Breast epithelium (tissue), 4 donors: ENCODE measurements at regions not wholly inside any gene's neighbourhood (a gene's known extent, or its start where the extent isn't known, plus 50 kb on each side); places are given as distances from the start of the nearest gene placed in this dataset.

Source experiments
- DNase-seq, 2 donors: peaks; one replicate each; pipeline ENCODE4 v3.0.0-alpha.2; 2019; ENCODE audit warnings: low spot score in 2 of 2
- H3K27ac ChIP-seq, 2 donors: fragments of 200-600 bp; sonication (generic) in 1 of 2; one replicate each; pipeline ENCODE4 v1.5.1; 2016 to 2019; ENCODE audit warnings: mild to moderate bottlenecking in 1 of 2
- H3K27me3 ChIP-seq, 2 donors: fragments of 200-600 bp; sonication (generic) in 1 of 2; one replicate each; pipeline versions ENCODE4 v1.5.1 to v1.6.0; 2017 to 2019; ENCODE audit warnings: control low read depth in 1 of 2, mild to moderate bottlenecking in 1 of 2
- H3K36me3 ChIP-seq: fragments of 200-600 bp; one replicate; pipeline ENCODE4 v1.5.1; 2019
- H3K4me1 ChIP-seq, 2 donors: fragments of 200-600 bp; sonication (generic); one replicate each; pipeline ENCODE4 v1.5.1; 2016 to 2019; ENCODE audit warnings: control low read depth in 1 of 2
- H3K4me3 ChIP-seq, 3 donors: fragments of 200-600 bp; sonication (generic); 1 replicate in 2 of 3; 2 replicates in 1 of 3; pipeline ENCODE4 v1.5.1; 2016 to 2019; ENCODE audit warnings: mild to moderate bottlenecking in 3 of 3, moderate library complexity in 2 of 3
- H3K9me3 ChIP-seq, 2 donors: fragments of 200-600 bp; sonication (generic) in 1 of 2; one replicate each; pipeline ENCODE4 v1.5.1; 2016 to 2019; ENCODE audit warnings: control low read depth in 1 of 2
- CTCF ChIP-seq, 3 donors: fragments of 450-650 bp; IDR thresholded peaks; one replicate each; pipeline ENCODE4 v1.5.1; 2016 to 2017; ENCODE audit warnings: antibody characterized with exemption in 3 of 3, mild to moderate bottlenecking in 3 of 3, moderate library complexity in 3 of 3
- POLR2A ChIP-seq: fragments of 450-650 bp; IDR thresholded peaks from one replicate; pipeline ENCODE4 v1.6.1; 2016; ENCODE audit warnings: antibody characterized with exemption, mild to moderate bottlenecking, moderate library complexity
- POLR2AphosphoS5 ChIP-seq, 3 donors: sonication (generic); formaldehyde crosslinking; IDR thresholded peaks; one replicate each; pipeline ENCODE4 v1.6.1; 2017; ENCODE audit warnings: antibody characterized with exemption in 3 of 3
- intact Hi-C: fragments of 100-400 bp; cut with DNase I; formaldehyde crosslinking; loops from one replicate; pipeline ENCODE4 v1.15.1; 2023; ENCODE audit warnings: low total_unique reads

GRCh38 chr2:66753660-66754059 is 318.7 kb downstream of the MEIS1 start:
- peaks cover 0 to 6% of the 10 kb centered on the region in 2 donors for H3K9me3 ChIP-seq
- H3K27me3 ChIP-seq, result no peaks in the 10 kb centered on the region
- H3K27ac ChIP-seq, result no peak overlapping the region
- no peak for TF ChIP-seq POLR2AphosphoS5 (IDR thresholded peaks at IDR 0.05)
- no peak for DNase-seq
- no peak overlapping the region for H3K4me3 ChIP-seq
- H3K4me1 ChIP-seq, result no peaks in the 10 kb centered on the region
- intact Hi-C loops, result no loop called here
- no peaks in the 10 kb centered on the region for H3K36me3 ChIP-seq

DNA sequence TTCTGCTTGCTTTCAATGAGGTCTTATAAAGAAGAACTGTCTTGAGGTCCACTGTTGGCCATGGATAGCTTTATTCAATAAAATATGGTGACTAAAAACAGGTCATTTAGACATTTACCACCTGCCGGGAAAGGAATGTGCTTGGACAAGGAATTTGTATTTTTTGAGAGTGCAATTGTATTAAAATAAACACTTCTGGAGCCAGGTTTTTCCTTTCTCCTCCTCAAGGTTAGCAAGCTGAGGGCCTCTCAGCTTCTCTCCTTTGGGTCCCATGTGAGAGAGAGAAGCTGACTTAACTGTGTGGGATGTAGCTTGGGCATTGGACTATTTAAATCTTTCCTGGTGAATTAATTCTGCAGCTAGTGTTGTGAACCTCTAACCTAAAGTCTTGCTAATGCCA is 321.0 kb downstream of the MEIS1 start:
- no peak overlapping the region for H3K4me3 ChIP-seq
- H3K9me3 ChIP-seq, result peaks cover 0 to 6% of the 10 kb centered on the region in 2 donors
- no peaks in the 10 kb centered on the region for H3K27me3 ChIP-seq
- TF ChIP-seq POLR2A, result no peak
- TF ChIP-seq CTCF (IDR thresholded peaks at IDR 0.05), result no peak
- no peak for TF ChIP-seq POLR2AphosphoS5 (IDR thresholded peaks at IDR 0.05)
- H3K27ac ChIP-seq, result no peak overlapping the region
- intact Hi-C loops, result no loop called here
- H3K36me3 ChIP-seq, result no peaks in the 10 kb centered on the region
- no peak for DNase-seq
- no peaks in the 10 kb centered on the region for H3K4me1 ChIP-seq

DNA sequence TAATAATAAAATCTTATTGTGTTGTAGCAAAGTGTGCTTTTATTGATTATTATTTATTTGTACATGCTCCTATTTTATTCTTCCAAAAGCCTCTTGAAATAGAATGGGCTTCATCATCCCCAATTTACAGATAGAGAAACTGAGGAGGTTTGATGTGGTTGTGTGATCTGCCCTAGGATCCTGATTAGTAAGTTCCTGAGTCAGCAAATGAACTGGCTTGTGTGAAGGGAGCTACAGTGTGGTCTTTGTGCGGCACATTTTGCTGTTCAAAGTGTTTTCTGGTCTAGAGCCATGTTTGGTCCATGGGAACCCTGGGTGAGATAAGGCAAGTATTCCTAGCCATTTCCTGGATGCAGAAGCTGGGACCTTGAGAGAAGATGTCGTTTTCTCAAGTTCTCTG is 326.9 kb downstream of the MEIS1 start:
- Histone ChIP-seq H3K4me3 (no peak overlapping the region), H3K27ac (no peak overlapping the region), H3K27me3 (no peaks in the 10 kb centered on the region), H3K9me3 (peaks cover 0 to 6% of the 10 kb centered on the region in 2 donors), H3K36me3 (no peaks in the 10 kb centered on the region), H3K4me1 (no peaks in the 10 kb centered on the region)
- TF ChIP-seq CTCF (IDR thresholded peaks at IDR 0.05) (no peak), POLR2A (no peak), POLR2AphosphoS5 (IDR thresholded peaks at IDR 0.05) (no peak)
- intact Hi-C loops, result no loop called here
- DNase-seq, result no peak

DNA sequence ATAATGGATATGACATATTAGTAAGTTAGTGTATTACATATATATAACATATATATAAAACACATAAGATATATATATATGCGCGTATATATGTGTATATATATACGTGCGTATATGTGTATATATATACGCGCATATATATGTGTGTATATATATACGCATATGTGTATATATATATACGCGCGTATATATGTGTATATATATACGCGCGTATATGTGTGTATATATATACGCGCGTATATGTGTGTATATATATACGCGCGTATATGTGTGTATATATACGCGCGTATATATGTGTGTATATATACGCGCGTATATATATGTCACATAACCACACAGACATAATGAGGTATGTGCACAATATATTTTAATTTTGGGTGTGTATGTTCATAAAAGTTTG is 327.8 kb downstream of the MEIS1 start:
- intact Hi-C loops, result no loop called here
- Histone ChIP-seq H3K9me3 (peaks cover 0 to 6% of the 10 kb centered on the region in 2 donors), H3K36me3 (no peaks in the 10 kb centered on the region), H3K27ac (no peak overlapping the region), H3K27me3 (no peaks in the 10 kb centered on the region), H3K4me3 (no peak overlapping the region), H3K4me1 (no peaks in the 10 kb centered on the region)
- no peak for DNase-seq
- no peak for TF ChIP-seq POLR2A
- TF ChIP-seq POLR2AphosphoS5 (IDR thresholded peaks at IDR 0.05), result no peak
- TF ChIP-seq CTCF (IDR thresholded peaks at IDR 0.05), result no peak

DNA sequence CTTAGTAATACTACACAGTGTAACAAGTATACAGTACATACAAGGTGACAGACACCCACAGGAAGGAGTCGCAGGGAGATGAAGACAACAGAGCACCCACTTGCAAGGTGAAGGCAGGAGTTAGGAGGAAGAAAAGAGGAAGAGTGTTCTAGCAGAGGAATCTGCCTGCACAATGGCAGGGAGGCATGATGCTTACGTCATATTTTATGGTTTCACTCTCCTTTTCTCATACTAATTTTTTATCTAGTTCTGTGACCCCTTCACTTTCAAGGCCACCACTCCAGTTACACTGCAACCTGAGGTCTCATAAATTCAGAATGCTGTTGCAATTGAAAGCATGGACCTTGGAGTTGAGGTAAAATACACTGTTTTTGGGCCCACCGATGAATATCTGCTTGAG is 331.7 kb downstream of the MEIS1 start:
- Histone ChIP-seq H3K9me3 (no peaks in the 10 kb centered on the region), H3K27ac (no peak overlapping the region), H3K36me3 (no peaks in the 10 kb centered on the region), H3K27me3 (no peaks in the 10 kb centered on the region), H3K4me3 (no peak overlapping the region), H3K4me1 (no peaks in the 10 kb centered on the region)
- TF ChIP-seq POLR2AphosphoS5 (IDR thresholded peaks at IDR 0.05), result no peak
- TF ChIP-seq CTCF (IDR thresholded peaks at IDR 0.05), result no peak
- TF ChIP-seq POLR2A, result no peak
- no peak for DNase-seq
- intact Hi-C loops, result no loop called here

GRCh38 chr2:66771359-66771976 is 336.5 kb downstream of the MEIS1 start:
- Histone ChIP-seq H3K9me3 (no peaks in the 10 kb centered on the region), H3K4me1 (no peaks in the 10 kb centered on the region), H3K36me3 (no peaks in the 10 kb centered on the region), H3K27me3 (no peaks in the 10 kb centered on the region), H3K4me3 (no peak overlapping the region), H3K27ac (no peak overlapping the region)
- DNase-seq, result no peak
- intact Hi-C loops, result no loop called here
- no peak for TF ChIP-seq POLR2AphosphoS5 (IDR thresholded peaks at IDR 0.05)
- no peak for TF ChIP-seq CTCF (IDR thresholded peaks at IDR 0.05)
- TF ChIP-seq POLR2A, result no peak
